ENCODE measurements at regions not wholly inside any gene's neighbourhood (a gene's known extent, or its start where the extent isn't known, plus 50 kb on each side); places are given as distances from the start of the nearest gene placed in this dataset.

- TF ChIP-seq, protein P1, sequence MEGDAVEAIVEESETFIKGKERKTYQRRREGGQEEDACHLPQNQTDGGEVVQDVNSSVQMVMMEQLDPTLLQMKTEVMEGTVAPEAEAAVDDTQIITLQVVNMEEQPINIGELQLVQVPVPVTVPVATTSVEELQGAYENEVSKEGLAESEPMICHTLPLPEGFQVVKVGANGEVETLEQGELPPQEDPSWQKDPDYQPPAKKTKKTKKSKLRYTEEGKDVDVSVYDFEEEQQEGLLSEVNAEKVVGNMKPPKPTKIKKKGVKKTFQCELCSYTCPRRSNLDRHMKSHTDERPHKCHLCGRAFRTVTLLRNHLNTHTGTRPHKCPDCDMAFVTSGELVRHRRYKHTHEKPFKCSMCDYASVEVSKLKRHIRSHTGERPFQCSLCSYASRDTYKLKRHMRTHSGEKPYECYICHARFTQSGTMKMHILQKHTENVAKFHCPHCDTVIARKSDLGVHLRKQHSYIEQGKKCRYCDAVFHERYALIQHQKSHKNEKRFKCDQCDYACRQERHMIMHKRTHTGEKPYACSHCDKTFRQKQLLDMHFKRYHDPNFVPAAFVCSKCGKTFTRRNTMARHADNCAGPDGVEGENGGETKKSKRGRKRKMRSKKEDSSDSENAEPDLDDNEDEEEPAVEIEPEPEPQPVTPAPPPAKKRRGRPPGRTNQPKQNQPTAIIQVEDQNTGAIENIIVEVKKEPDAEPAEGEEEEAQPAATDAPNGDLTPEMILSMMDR (IDR thresholded peaks at IDR 0.05), result peak; percentile 15 to 78 (median 64)
- no peak for TF ChIP-seq POLR2A (IDR thresholded peaks at IDR 0.05)
These were observed 1238.9 kb downstream of the UQCRFS1 start for GRCh38 chr19:27974082-27974513.
